NCI-H2196 (cell line): ENCODE measurements at regions not wholly inside any gene's neighbourhood (a gene's known extent, or its start where the extent isn't known, plus 50 kb on each side); places are given as distances from the start of the nearest gene placed in this dataset.

Source experiments
- DNase-seq: peaks from one replicate; lab custom pipeline; 2025; ENCODE audit not compliant: unreplicated experiment; lab: John Stamatoyannopoulos, UW

DNA sequence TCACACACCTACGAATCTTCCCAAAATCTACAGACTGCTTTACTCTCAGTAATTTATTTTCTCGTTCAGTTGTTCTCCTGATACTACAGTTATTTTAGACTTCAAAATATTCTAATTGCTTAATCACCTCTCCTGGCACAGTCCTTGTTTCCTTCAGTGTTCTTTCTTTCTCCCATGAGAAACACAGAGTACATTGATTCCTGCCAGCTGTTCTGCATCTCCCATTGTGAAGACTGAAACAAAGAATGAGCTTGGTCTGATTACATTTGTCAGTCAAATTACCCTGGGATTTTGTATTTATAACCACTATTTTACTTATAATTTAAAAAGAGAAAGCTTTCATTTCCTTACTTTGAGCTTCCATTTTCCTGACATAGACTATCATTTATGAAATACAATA lies 63.9 kb upstream of the TANK start:
- no peak for DNase-seq

DNA sequence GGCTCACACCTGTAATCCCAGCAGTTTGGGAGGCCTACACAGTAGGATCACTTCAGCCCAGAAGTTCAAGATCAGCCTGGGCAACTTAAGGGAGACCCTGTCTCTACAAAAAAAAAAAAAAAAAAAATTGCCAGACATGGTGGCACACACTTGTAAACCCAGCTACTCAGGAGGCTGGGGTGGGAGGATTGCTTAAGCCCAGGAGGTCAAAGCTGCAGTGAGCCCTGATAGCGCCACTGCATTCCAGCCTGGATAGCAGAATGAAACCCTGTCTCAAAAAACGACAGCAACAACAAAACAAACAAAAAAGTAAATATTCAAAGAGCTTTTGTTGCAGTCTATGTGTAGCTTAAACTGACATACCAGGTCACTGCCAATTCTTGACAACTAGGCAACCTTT lies 63.1 kb upstream of the TANK start:
- DNase-seq, result no peak

DNA sequence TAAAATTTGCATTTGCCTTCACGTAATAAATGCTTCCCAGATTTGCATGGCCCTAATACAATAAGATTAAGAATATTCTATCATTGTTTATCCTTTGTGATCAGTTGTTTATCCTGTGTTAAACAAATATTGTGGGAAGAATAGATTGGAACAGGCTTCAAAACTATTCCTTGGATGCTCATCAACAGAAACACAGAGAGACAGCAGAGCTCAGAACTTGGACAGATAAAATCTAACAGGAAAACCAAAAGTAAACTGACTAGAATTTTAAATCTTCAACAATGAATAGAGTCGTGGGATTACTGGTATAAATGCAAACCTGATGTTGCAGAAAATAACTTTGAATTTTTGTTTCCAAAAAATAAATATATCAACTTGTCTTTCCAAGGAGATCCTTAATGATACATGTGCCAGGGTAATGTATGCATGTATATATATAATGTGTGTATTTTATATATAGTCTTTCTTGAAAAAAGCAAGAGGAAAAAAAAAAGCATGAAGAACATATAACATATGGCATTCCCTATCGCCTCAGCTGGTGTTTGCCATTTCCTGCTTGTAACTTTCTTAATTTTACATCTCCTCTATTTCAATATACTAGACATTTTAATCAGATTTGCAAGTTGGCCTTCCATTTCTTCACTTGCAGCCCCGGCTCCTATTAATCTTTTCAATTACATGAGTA lies 59.9 kb upstream of the TANK start:
- no peak for DNase-seq

GRCh38 chr2:161101406-161101805 lies 58.8 kb upstream of the TANK start:
- no peak for DNase-seq

- DNase-seq, result no peak
These were observed 57.3 kb upstream of the TANK start for GRCh38 chr2:161102770-161103450.

- DNase-seq, result no peak
These were observed 56.8 kb upstream of the TANK start for GRCh38 chr2:161103451-161103831.

DNA sequence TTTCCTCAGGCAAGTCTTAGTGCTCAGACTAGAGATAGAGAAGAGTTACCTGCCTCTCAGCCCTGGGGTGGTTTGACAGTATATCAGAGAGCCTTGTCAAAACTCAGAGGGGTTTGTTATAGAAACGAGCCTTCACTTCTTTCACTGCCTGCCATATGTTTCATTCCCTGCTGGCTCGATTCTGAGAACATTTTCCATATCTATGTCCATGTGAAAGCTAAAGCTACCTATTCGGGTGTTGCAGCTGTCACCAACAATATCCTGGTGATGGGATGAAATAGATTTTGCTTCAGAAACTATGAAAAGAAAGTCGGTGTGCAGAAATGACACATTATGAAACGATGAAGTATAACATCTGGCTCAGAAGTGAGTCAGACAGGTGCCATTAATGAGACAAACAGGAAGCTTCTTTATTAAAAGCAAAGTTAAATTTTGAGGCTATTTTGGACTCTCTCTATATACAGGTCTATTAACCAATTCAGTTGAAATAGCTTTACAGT lies 56.1 kb upstream of the TANK start:
- no peak for DNase-seq

- no peak for DNase-seq
These were observed 53.0 kb upstream of the TANK start for GRCh38 chr2:161107265-161107664.
